ENCODE measurements at regions not wholly inside any gene's neighbourhood (a gene's known extent, or its start where the extent isn't known, plus 50 kb on each side); places are given as distances from the start of the nearest gene placed in this dataset.
"Not testable (repeated sequence)": the region's sequence is repeated elsewhere in the genome, so short reads cannot be mapped to it uniquely, and the experiment has no call there.

DNA sequence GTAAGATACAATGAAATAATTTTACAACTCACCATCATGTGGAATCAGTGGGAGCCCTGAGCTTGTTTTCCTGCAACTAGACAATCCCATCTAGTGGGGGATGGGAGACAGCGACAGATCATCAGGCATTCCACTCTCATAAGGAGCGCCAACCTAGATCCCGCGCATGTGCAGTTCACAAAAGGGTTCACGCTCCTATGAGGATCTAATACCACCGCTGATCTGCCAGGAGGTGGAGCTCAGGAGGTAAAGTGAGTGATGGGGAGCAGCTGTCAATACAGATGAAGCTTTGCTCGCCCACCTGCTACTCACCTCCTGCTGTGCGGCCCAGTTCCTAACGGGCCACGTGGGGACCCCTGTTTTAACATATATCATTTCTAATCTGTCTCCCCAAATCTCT is 165.7 kb upstream of the MXRA5 start:
- TF ChIP-seq, protein P1, sequence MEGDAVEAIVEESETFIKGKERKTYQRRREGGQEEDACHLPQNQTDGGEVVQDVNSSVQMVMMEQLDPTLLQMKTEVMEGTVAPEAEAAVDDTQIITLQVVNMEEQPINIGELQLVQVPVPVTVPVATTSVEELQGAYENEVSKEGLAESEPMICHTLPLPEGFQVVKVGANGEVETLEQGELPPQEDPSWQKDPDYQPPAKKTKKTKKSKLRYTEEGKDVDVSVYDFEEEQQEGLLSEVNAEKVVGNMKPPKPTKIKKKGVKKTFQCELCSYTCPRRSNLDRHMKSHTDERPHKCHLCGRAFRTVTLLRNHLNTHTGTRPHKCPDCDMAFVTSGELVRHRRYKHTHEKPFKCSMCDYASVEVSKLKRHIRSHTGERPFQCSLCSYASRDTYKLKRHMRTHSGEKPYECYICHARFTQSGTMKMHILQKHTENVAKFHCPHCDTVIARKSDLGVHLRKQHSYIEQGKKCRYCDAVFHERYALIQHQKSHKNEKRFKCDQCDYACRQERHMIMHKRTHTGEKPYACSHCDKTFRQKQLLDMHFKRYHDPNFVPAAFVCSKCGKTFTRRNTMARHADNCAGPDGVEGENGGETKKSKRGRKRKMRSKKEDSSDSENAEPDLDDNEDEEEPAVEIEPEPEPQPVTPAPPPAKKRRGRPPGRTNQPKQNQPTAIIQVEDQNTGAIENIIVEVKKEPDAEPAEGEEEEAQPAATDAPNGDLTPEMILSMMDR (IDR thresholded peaks at IDR 0.05 in 4 of 5, conservative IDR thresholded peaks at IDR 0.05 in 1 of 5): not testable (repeated sequence)
- not testable (repeated sequence) for TF ChIP-seq POLR2A (IDR thresholded peaks at IDR 0.05)

Data from gastrocnemius medialis (tissue), 4 donors.